Lower lobe of right lung (tissue), 2 donors: ENCODE measurements at regions not wholly inside any gene's neighbourhood (a gene's known extent, or its start where the extent isn't known, plus 50 kb on each side); places are given as distances from the start of the nearest gene placed in this dataset.

Experiments used
- ATAC-seq, 2 donors: fragments of 200-7000 bp; cut with Tn5 transposase; one replicate each; pipeline ENCODE4 v1.9.1; 2020 to 2022; ENCODE audit warnings: mild to moderate bottlenecking in 2 of 2, moderate library complexity in 2 of 2
- DNase-seq: peaks from one replicate; pipeline ENCODE4 v3.0.0-alpha.2; 2020
- H3K27ac ChIP-seq: fragments of 200-600 bp; one replicate; pipeline ENCODE4 v1.8.0; 2022
- H3K27me3 ChIP-seq: fragments of 200-600 bp; one replicate; pipeline ENCODE4 v1.8.0; 2022; ENCODE audit warnings: low read depth
- H3K36me3 ChIP-seq: fragments of 200-600 bp; one replicate; pipeline ENCODE4 v1.8.0; 2022; ENCODE audit warnings: mild to moderate bottlenecking
- H3K4me1 ChIP-seq: fragments of 200-600 bp; one replicate; pipeline ENCODE4 v1.8.0; 2022
- H3K4me3 ChIP-seq: fragments of 200-600 bp; one replicate; pipeline ENCODE4 v1.8.0; 2022; ENCODE audit warnings: mild to moderate bottlenecking
- H3K9me3 ChIP-seq: fragments of 200-600 bp; one replicate; pipeline ENCODE4 v1.8.0; 2022
- intact Hi-C: fragments of 100-400 bp; cut with DNase I; formaldehyde crosslinking; loops from one replicate; pipeline ENCODE4 v1.11.0; 2022
- TF ChIP-seq, protein P1 (sequence below): fragments of 200-600 bp; IDR thresholded peaks from one replicate; pipeline ENCODE4 v1.8.0; 2022; ENCODE audit warnings: antibody characterized with exemption, mild to moderate bottlenecking
- donor health status: DM: no; HTN: yes; CAD: no; lungs with severe emphysema.

DNA sequence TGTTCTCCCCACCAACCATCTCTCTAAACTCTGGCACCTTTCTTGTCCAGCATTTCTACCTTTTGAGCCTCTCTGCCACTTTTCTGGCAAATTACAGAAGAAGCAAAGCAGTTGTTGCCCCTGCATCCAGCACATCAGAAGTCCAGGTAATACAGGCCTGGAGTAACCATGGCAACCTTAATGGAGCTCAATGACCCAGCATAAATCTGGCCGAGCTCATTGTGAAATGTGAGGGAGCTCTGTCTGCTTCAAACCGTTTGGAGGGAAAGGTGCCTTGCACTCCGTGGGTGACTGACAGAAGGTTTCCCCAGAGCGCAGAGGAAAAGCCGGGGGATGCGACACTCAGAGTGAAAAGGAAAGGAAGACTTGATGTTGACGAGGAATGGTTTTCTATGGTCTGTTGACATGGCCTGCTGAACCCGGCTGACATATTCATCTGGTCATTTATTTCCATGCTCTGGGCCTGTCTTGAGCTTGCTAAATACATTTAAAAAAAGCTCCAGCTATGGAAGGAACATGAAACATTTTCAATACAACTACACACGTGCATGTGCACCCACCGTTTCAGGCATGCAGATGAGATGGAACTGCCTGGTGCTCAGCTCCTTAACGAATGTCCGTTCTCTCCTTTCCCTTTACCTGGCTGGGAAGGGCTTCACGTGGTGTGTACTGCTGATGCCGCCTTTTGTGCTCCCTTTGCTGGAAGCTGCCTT lies 74.9 kb downstream of the ADRA2A start:
- Histone ChIP-seq H3K27ac (no peak overlapping the region), H3K27me3 (peaks cover 3% of the 10 kb centered on the region), H3K4me1 (no peaks in the 10 kb centered on the region), H3K36me3 (no peaks in the 10 kb centered on the region), H3K4me3 (no peak overlapping the region), H3K9me3 (no peaks in the 10 kb centered on the region)
- ATAC-seq, result no peak
- intact Hi-C loops, result no loop called here
- no peak for DNase-seq
- TF ChIP-seq, protein P1, sequence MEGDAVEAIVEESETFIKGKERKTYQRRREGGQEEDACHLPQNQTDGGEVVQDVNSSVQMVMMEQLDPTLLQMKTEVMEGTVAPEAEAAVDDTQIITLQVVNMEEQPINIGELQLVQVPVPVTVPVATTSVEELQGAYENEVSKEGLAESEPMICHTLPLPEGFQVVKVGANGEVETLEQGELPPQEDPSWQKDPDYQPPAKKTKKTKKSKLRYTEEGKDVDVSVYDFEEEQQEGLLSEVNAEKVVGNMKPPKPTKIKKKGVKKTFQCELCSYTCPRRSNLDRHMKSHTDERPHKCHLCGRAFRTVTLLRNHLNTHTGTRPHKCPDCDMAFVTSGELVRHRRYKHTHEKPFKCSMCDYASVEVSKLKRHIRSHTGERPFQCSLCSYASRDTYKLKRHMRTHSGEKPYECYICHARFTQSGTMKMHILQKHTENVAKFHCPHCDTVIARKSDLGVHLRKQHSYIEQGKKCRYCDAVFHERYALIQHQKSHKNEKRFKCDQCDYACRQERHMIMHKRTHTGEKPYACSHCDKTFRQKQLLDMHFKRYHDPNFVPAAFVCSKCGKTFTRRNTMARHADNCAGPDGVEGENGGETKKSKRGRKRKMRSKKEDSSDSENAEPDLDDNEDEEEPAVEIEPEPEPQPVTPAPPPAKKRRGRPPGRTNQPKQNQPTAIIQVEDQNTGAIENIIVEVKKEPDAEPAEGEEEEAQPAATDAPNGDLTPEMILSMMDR, result no peak

DNA sequence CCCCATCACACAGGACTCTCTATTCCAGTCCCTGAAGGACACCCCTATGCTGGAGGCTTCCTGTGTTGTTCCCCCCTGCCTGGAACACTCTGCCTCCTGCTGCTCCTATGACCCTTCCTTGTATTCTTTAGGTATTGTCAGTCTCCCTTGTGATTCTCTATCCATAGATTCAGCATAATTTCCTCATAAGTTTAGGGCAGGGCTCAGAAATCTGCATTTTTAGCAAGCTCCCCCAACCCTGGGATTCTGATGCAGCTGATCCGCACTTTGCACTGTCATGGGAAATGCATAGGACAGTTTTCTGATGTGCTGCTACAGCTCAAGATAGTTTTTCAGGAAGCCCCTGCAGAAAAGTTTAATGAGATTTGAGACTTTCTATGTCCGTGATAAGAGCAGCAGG lies 79.9 kb downstream of the ADRA2A start:
- intact Hi-C loops, result no loop called here
- no peaks in the 10 kb centered on the region for H3K9me3 ChIP-seq

DNA sequence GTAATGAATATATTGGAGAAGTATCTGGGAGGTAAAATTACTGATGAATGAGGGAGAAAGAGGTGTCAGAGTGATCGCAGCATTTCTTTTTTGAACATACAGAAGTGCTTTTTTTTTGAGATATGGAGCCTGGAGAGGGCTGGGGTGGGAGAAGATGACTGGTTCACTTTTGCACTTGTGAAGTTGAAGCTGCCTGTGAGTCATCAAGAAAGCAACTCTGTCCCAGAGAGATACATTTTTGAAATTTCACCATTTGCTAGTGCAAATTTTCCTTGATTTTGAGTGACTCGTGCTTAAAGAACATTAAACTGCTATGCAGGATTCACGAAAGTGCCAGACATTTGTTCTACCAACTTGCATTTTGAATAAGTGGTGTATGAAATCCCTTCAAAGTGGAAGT lies 81.8 kb downstream of the ADRA2A start:
- Histone ChIP-seq H3K4me1 (no peaks in the 10 kb centered on the region), H3K27me3 (peaks cover 3% of the 10 kb centered on the region), H3K9me3 (no peaks in the 10 kb centered on the region), H3K4me3 (no peak overlapping the region), H3K36me3 (no peaks in the 10 kb centered on the region), H3K27ac (no peak overlapping the region)
- TF ChIP-seq, protein P1, result no peak
- no peak for ATAC-seq
- DNase-seq, result no peak
- intact Hi-C loops, result no loop called here

More for the DNA sequence above, 79.9 kb downstream of the ADRA2A start:
- ATAC-seq (no peak), DNase-seq (no peak)
- Histone ChIP-seq H3K4me3 (no peak overlapping the region), H3K27ac (no peak overlapping the region), H3K4me1 (no peaks in the 10 kb centered on the region), H3K27me3 (peaks cover 3% of the 10 kb centered on the region), H3K36me3 (no peaks in the 10 kb centered on the region)
- TF ChIP-seq, protein P1, result no peak

DNA sequence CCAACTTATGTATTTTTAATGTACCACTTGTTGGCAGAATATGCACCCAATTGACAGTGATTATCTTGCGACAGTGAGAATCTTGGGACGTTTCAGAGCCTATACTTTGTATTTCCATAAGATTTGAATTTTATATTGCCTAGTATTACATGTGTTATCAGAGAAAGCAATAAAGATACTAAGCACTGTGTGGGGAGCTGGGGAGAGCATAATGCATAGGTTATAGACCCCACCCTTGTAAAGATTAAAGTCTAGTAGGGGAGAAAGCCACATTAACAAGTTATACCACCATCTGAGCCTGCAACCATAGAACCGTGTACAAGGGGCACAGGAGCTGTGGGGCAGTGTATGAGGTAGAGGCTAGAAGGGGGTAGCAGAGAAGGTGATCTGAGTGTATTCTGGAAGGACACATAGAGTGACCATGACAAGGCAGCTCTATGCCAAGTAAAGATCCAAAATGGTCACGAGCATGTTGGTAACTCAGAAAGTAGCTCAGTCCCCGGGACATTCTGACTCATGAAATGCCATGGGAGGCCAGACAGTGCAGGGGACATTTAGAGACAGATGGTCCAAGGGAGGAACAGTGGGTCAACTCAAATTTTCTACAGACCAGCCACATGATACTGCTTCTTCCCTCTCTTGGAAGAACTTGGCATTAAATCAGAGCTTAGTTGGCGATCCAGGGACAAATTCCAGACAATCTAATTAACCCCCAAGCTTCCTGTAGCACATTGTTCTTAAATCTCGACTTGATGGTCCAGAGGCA lies 84.5 kb downstream of the ADRA2A start:
- DNase-seq (no peak), ATAC-seq (no peak)
- intact Hi-C loops, result no loop called here
- Histone ChIP-seq H3K9me3 (no peaks in the 10 kb centered on the region), H3K27me3 (no peaks in the 10 kb centered on the region), H3K4me1 (no peaks in the 10 kb centered on the region), H3K36me3 (no peaks in the 10 kb centered on the region), H3K4me3 (no peak overlapping the region), H3K27ac (no peak overlapping the region)
- TF ChIP-seq, protein P1, result no peak

DNA sequence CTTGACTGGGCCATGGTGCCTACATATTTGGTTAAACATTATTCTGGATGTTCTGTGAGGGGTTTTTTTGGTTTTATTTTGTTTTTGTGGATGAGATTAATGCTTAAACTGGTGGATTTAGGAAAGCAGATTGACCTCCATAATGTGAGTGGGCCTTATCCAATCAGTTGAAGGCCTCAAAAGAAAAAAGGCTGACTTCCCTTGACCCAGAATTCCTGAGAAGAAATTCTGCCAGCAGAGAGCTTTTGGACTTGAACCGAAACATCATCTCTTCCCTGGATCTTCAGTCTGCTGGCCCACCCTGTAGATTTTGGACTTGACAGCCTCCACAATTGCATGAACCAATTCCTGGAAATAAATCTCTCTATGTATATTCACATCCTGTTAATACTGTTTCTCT lies 94.4 kb downstream of the ADRA2A start:
- DNase-seq (no peak), ATAC-seq (no peak)
- Histone ChIP-seq H3K27me3 (no peaks in the 10 kb centered on the region), H3K9me3 (no peaks in the 10 kb centered on the region), H3K27ac (no peak overlapping the region), H3K36me3 (no peaks in the 10 kb centered on the region), H3K4me3 (no peak overlapping the region), H3K4me1 (no peaks in the 10 kb centered on the region)
- TF ChIP-seq, protein P1, result no peak
- intact Hi-C loops, result no loop called here
